Natural killer cell (primary cell): ENCODE measurements at regions not wholly inside any gene's neighbourhood (a gene's known extent, or its start where the extent isn't known, plus 50 kb on each side); places are given as distances from the start of the nearest gene placed in this dataset.

ENCODE experiments used
- ATAC-seq, 3 donors: fragments of 150-1000 bp in 2 of 3; fragments of 200-7000 bp in 1 of 3; cut with Tn5 transposase; 1 replicate in 1 of 3; 2 replicates in 2 of 3; pipeline ENCODE4 v1.10.0; 2021; ENCODE audit warnings: mild to moderate bottlenecking in 2 of 3, moderate library complexity in 2 of 3
- DNase-seq, 2 donors: peaks; one replicate each; pipeline versions ENCODE4 v3.0.0 to v3.0.0-alpha.2; 2013 to 2021; ENCODE audit warnings: mixed read lengths in 1 of 2
- H3K27ac ChIP-seq: one replicate; pipeline ENCODE4 v1.5.1; 2013; ENCODE audit warnings: mild to moderate bottlenecking, low read length
- H3K27me3 ChIP-seq: one replicate; pipeline ENCODE4 v1.6.1; 2013; ENCODE audit warnings: low read length; ENCODE audit not compliant: control insufficient read depth, insufficient read depth
- H3K36me3 ChIP-seq: one replicate; pipeline ENCODE4 v1.6.1; 2013; ENCODE audit warnings: low read length; ENCODE audit not compliant: control insufficient read depth, insufficient read depth
- H3K4me1 ChIP-seq: one replicate; pipeline ENCODE4 v1.6.1; 2013; ENCODE audit warnings: low read length; ENCODE audit not compliant: control insufficient read depth, insufficient read depth
- H3K4me3 ChIP-seq: one replicate; pipeline ENCODE4 v1.5.1; 2013; ENCODE audit warnings: low read length
- H3K9me3 ChIP-seq: one replicate; pipeline ENCODE4 v1.6.1; 2013; ENCODE audit warnings: low read length; ENCODE audit not compliant: control insufficient read depth, insufficient read depth
- H3K27ac Mint-ChIP-seq, 2 donors: one replicate each; pipeline ENCODE4 v1.8.0; 2022; ENCODE audit warnings: mild to moderate bottlenecking in 2 of 2, mixed read lengths in 2 of 2, moderate library complexity in 1 of 2
- H3K27me3 Mint-ChIP-seq, 2 donors: one replicate each; pipeline ENCODE4 v1.8.0; 2022; ENCODE audit warnings: low read depth in 2 of 2, mixed read lengths in 2 of 2
- H3K36me3 Mint-ChIP-seq: one replicate; pipeline ENCODE4 v1.8.0; 2022; ENCODE audit warnings: mixed read lengths
- H3K4me1 Mint-ChIP-seq, 2 donors: one replicate each; pipeline ENCODE4 v1.8.0; 2022; ENCODE audit warnings: mixed read lengths in 2 of 2
- H3K4me3 Mint-ChIP-seq: one replicate; pipeline ENCODE4 v1.8.0; 2022; ENCODE audit warnings: mild to moderate bottlenecking, moderate library complexity, mixed read lengths
- H3K9me3 Mint-ChIP-seq, 2 donors: one replicate each; pipeline ENCODE4 v1.8.0; 2022; ENCODE audit warnings: mixed read lengths in 2 of 2
- CTCF ChIP-seq: fragments of 200-600 bp; IDR thresholded peaks from one replicate; pipeline ENCODE4 v1.8.0; 2022; ENCODE audit warnings: antibody characterized with exemption
- WGBS: methylation state at CpG from one replicate; pipeline ENCODE4 v1.1.7; 2013; ENCODE audit warnings: missing lambda C conversion rate; ENCODE audit not compliant: insufficient coverage; 5-methylcytosine and 5-hydroxymethylcytosine counted together
- intact Hi-C: fragments of 100-400 bp; cut with micrococcal nuclease; formaldehyde crosslinking; loops from one replicate; pipeline ENCODE4 v1.14.2; 2022

GRCh38 chr17:70298929-70299531, 129.7 kb downstream of the KCNJ2 start:
- DNase-seq (no peak), ATAC-seq (no peak)
- 68% methylated on average over 8 of the region's 8 CpGs for WGBS
- TF ChIP-seq CTCF, result no peak
- intact Hi-C loops, result no loop called here
- no peak overlapping the region for H3K27ac Mint-ChIP-seq
- no peaks in the 10 kb centered on the region for H3K27me3 ChIP-seq
- no peaks in the 10 kb centered on the region for H3K27me3 Mint-ChIP-seq
- H3K36me3 ChIP-seq, result no peaks in the 10 kb centered on the region
- H3K9me3 Mint-ChIP-seq, result peaks cover 7 to 18% of the 10 kb centered on the region in 2 donors
- no peaks in the 10 kb centered on the region for H3K4me1 ChIP-seq
- H3K4me3 Mint-ChIP-seq, result no peak overlapping the region
- no peak overlapping the region for H3K27ac ChIP-seq
- H3K4me1 Mint-ChIP-seq, result no peaks in the 10 kb centered on the region
- peaks cover 2% of the 10 kb centered on the region for H3K9me3 ChIP-seq
- no peaks in the 10 kb centered on the region for H3K36me3 Mint-ChIP-seq
- H3K4me3 ChIP-seq, result no peak overlapping the region

- TF ChIP-seq CTCF, result no peak
- no peak overlapping the region for H3K27ac Mint-ChIP-seq
- H3K36me3 Mint-ChIP-seq, result no peaks in the 10 kb centered on the region
- H3K4me1 Mint-ChIP-seq, result no peaks in the 10 kb centered on the region
- Histone ChIP-seq H3K36me3 (no peaks in the 10 kb centered on the region), H3K4me3 (no peak overlapping the region), H3K27me3 (no peaks in the 10 kb centered on the region), H3K4me1 (no peaks in the 10 kb centered on the region), H3K27ac (no peak overlapping the region), H3K9me3 (peaks cover 3% of the 10 kb centered on the region)
- intact Hi-C loops, result no loop called here
- H3K27me3 Mint-ChIP-seq, result no peaks in the 10 kb centered on the region
- DNase-seq (no peak), ATAC-seq (no peak)
- peaks cover 9% of the 10 kb centered on the region in 2 donors for H3K9me3 Mint-ChIP-seq
- no peak overlapping the region for H3K4me3 Mint-ChIP-seq
- WGBS, result 78% methylated on average over 3 of the region's 3 CpGs
Measured at GRCh38 chr17:70307430-70308225, 138.3 kb downstream of the KCNJ2 start.

GRCh38 chr17:70308618-70309017, 139.3 kb downstream of the KCNJ2 start:
- no peak for DNase-seq
- peaks cover 3% of the 10 kb centered on the region for H3K9me3 ChIP-seq
- H3K36me3 Mint-ChIP-seq, result no peaks in the 10 kb centered on the region
- H3K9me3 Mint-ChIP-seq, result peaks cover 6 to 9% of the 10 kb centered on the region in 2 donors
- H3K27me3 Mint-ChIP-seq, result no peaks in the 10 kb centered on the region
- no peak for TF ChIP-seq CTCF
- no peak overlapping the region for H3K27ac ChIP-seq
- H3K36me3 ChIP-seq, result no peaks in the 10 kb centered on the region
- no peak overlapping the region for H3K4me3 Mint-ChIP-seq
- ATAC-seq, result no peak
- H3K4me1 ChIP-seq, result no peaks in the 10 kb centered on the region
- no peak overlapping the region for H3K4me3 ChIP-seq
- no peaks in the 10 kb centered on the region for H3K27me3 ChIP-seq
- H3K27ac Mint-ChIP-seq, result no peak overlapping the region
- intact Hi-C loops, result no loop called here
- WGBS, result 94% methylated on average over 2 of the region's 2 CpGs
- H3K4me1 Mint-ChIP-seq, result no peaks in the 10 kb centered on the region
